GM23248 (cell line): ENCODE measurements at regions not wholly inside any gene's neighbourhood (a gene's known extent, or its start where the extent isn't known, plus 50 kb on each side); places are given as distances from the start of the nearest gene placed in this dataset.

Experiments used
- EZH2 ChIP-seq: fragments of 200-600 bp; sonication (generic); IDR thresholded peaks from 2 replicates; pipeline ENCODE4 v1.6.1; 2018; ENCODE audit warnings: antibody characterized with exemption, mild to moderate bottlenecking; ENCODE audit not compliant: insufficient read depth, poor library complexity, severe bottlenecking
- EZH2phosphoT487 ChIP-seq: fragments of 200-600 bp; sonication (generic); IDR thresholded peaks from 2 replicates; pipeline ENCODE4 v1.6.1; 2018; ENCODE audit warnings: antibody characterized with exemption, moderate library complexity, mild to moderate bottlenecking, low read depth; ENCODE audit not compliant: insufficient read depth

GRCh38 chr9:7324152-7324598 is 475.4 kb downstream of the DMAC1 start:
- TF ChIP-seq EZH2 = no peak
- no peak for TF ChIP-seq EZH2phosphoT487
